MM.1S (cell line): ENCODE measurements at regions not wholly inside any gene's neighbourhood (a gene's known extent, or its start where the extent isn't known, plus 50 kb on each side); places are given as distances from the start of the nearest gene placed in this dataset.
"Not testable (repeated sequence)": the region's sequence is repeated elsewhere in the genome, so short reads cannot be mapped to it uniquely, and the experiment has no call there.

Experiments
- DNase-seq: peaks from one replicate; pipeline ENCODE4 v3.0.0-alpha.2; 2015
- H2AFZ ChIP-seq: fragments of 300-600 bp; sonication (generic); 2 replicates; pipeline ENCODE4 v1.6.0; 2016; ENCODE audit warnings: antibody characterized with exemption, low read length
- H3F3A ChIP-seq: fragments of 300-600 bp; sonication (generic); 2 replicates; pipeline ENCODE4 v1.6.1; 2016; ENCODE audit warnings: mild to moderate bottlenecking, antibody characterized with exemption, low read length, moderate library complexity, mixed read lengths; ENCODE audit not compliant: insufficient read depth
- H3K27ac ChIP-seq: fragments of 300-600 bp; sonication (generic); 2 replicates; pipeline ENCODE4 v1.5.1; 2016; ENCODE audit warnings: mild to moderate bottlenecking, low read length
- H3K27me3 ChIP-seq: fragments of 300-600 bp; sonication (generic); replicated peaks from 2 replicates; pipeline ENCODE4 v1.6.0; 2016; ENCODE audit warnings: low read length; ENCODE audit not compliant: insufficient read depth
- H3K36me3 ChIP-seq: fragments of 300-600 bp; sonication (generic); replicated peaks from 2 replicates; pipeline ENCODE4 v1.6.1; 2016; ENCODE audit warnings: mild to moderate bottlenecking, low read length, mixed read lengths; ENCODE audit not compliant: insufficient read depth
- H3K4me1 ChIP-seq: fragments of 300-600 bp; sonication (generic); 2 replicates; pipeline ENCODE4 v1.6.1; 2016; ENCODE audit warnings: low read length, mixed read lengths
- H3K4me2 ChIP-seq: fragments of 300-600 bp; sonication (generic); 2 replicates; pipeline ENCODE4 v1.6.0; 2016; ENCODE audit warnings: low read depth, low read length
- H3K4me3 ChIP-seq: fragments of 300-600 bp; sonication (generic); 2 replicates; pipeline ENCODE4 v1.5.1; 2016; ENCODE audit warnings: low read length, mixed read lengths
- H3K79me2 ChIP-seq: fragments of 300-600 bp; sonication (generic); 2 replicates; pipeline ENCODE4 v1.6.1; 2016; ENCODE audit warnings: mixed run types, low read length, mixed read lengths
- H3K9ac ChIP-seq: fragments of 300-600 bp; sonication (generic); 2 replicates; pipeline ENCODE4 v1.6.1; 2016; ENCODE audit warnings: low read length, mixed read lengths
- H3K9me2 ChIP-seq: fragments of 300-600 bp; sonication (generic); replicated peaks from 2 replicates; pipeline ENCODE4 v1.6.1; 2016; ENCODE audit warnings: mild to moderate bottlenecking, low read length, mixed read lengths; ENCODE audit not compliant: insufficient read depth
- H3K9me3 ChIP-seq: fragments of 300-600 bp; sonication (generic); replicated peaks from 2 replicates; pipeline ENCODE4 v1.6.1; 2016; ENCODE audit warnings: mild to moderate bottlenecking, low read length, mixed read lengths; ENCODE audit not compliant: insufficient read depth
- H4K20me1 ChIP-seq: fragments of 300-600 bp; sonication (generic); 2 replicates; pipeline ENCODE4 v1.6.1; 2016; ENCODE audit warnings: mild to moderate bottlenecking, low read length, moderate library complexity, mixed read lengths; ENCODE audit not compliant: insufficient read depth
- CTCF ChIP-seq: fragments of 300-600 bp; sonication (generic); IDR thresholded peaks from 2 replicates; pipeline ENCODE4 v1.5.1; 2016; ENCODE audit warnings: antibody characterized with exemption, low read length, mixed read lengths
- EZH2 ChIP-seq: fragments of 300-600 bp; sonication (generic); optimal IDR thresholded peaks from 2 replicates; pipeline ENCODE3; 2017; ENCODE audit warnings: low read depth, mild to moderate bottlenecking, antibody characterized with exemption, low read length, mixed read lengths
- EZH2phosphoT487 ChIP-seq: fragments of 300-600 bp; sonication (generic); IDR thresholded peaks from 2 replicates; pipeline ENCODE4 v1.6.1; 2018; ENCODE audit warnings: antibody characterized with exemption, low read length

GRCh38 chr2:224098481-224099230, 59.6 kb upstream of the SERPINE2 start:
- Histone ChIP-seq H3K9ac (no peak overlapping the region), H3K27me3 (no peaks in the 10 kb centered on the region), H3K36me3 (no peaks in the 10 kb centered on the region), H3K4me2 (no peak overlapping the region), H3K4me1 (peaks cover 3% of the 10 kb centered on the region; the same call in 1 of the 2 replicates), H3K27ac (no peak overlapping the region), H3K4me3 (no peak overlapping the region), H3F3A (no peaks in the 10 kb centered on the region), H4K20me1 (no peaks in the 10 kb centered on the region), H2AFZ (no peak overlapping the region), H3K9me2 (no peaks in the 10 kb centered on the region), H3K79me2 (no peaks in the 10 kb centered on the region), H3K9me3 (no peaks in the 10 kb centered on the region)
- DNase-seq = no peak
- TF ChIP-seq CTCF (no peak), EZH2 (no peak), EZH2phosphoT487 (no peak)

GRCh38 chr2:224094413-224094812, 55.3 kb upstream of the SERPINE2 start:
- Histone ChIP-seq H3K27me3 (no peaks in the 10 kb centered on the region), H2AFZ (no peak overlapping the region), H3K4me3 (no peak overlapping the region), H3K36me3 (no peaks in the 10 kb centered on the region), H4K20me1 (no peaks in the 10 kb centered on the region), H3K27ac (no peak overlapping the region), H3K9ac (no peak overlapping the region), H3K9me2 (no peaks in the 10 kb centered on the region), H3F3A (no peaks in the 10 kb centered on the region), H3K4me2 (no peak overlapping the region), H3K9me3 (no peaks in the 10 kb centered on the region), H3K4me1 (peaks cover 3% of the 10 kb centered on the region; the same call in 1 of the 2 replicates), H3K79me2 (no peaks in the 10 kb centered on the region)
- DNase-seq = no peak
- TF ChIP-seq CTCF = no peak
- no peak for TF ChIP-seq EZH2

- H3K27me3 ChIP-seq, H3K4me2 ChIP-seq, H3K9me2 ChIP-seq, H4K20me1 ChIP-seq, DNase-seq, H3K36me3 ChIP-seq, H3K27ac ChIP-seq, H3K9ac ChIP-seq, H3K4me3 ChIP-seq, H2AFZ ChIP-seq, H3K79me2 ChIP-seq, H3F3A ChIP-seq, H3K9me3 ChIP-seq, H3K4me1 ChIP-seq: not testable (repeated sequence)
Measured at GRCh38 chr2:224091671-224092070, 52.6 kb upstream of the SERPINE2 start.

GRCh38 chr2:224089606-224090005, 50.5 kb upstream of the SERPINE2 start:
- not testable (repeated sequence) for H3K4me2 ChIP-seq, H3K79me2 ChIP-seq, H4K20me1 ChIP-seq, H2AFZ ChIP-seq, H3K4me1 ChIP-seq, H3K27ac ChIP-seq, H3K27me3 ChIP-seq, H3K9me3 ChIP-seq, H3K9ac ChIP-seq, H3K36me3 ChIP-seq, DNase-seq, H3K4me3 ChIP-seq, H3K9me2 ChIP-seq, H3F3A ChIP-seq
